Right lobe of liver (tissue), 6 donors: ENCODE measurements at regions not wholly inside any gene's neighbourhood (a gene's known extent, or its start where the extent isn't known, plus 50 kb on each side); places are given as distances from the start of the nearest gene placed in this dataset.

Experiments used
- ATAC-seq, 4 donors: fragments of 200-7000 bp; cut with Tn5 transposase; one replicate each; pipeline ENCODE4 v1.9.1; 2020; ENCODE audit warnings: mild to moderate bottlenecking in 4 of 4, moderate library complexity in 4 of 4
- DNase-seq, 3 donors: peaks; one replicate each; pipeline ENCODE4 v3.0.0-alpha.2; 2020
- H3K27ac ChIP-seq, 3 donors: fragments of 200-600 bp; one replicate each; pipeline ENCODE4 v1.8.0; 2022
- H3K27me3 ChIP-seq, 2 donors: fragments of 200-600 bp; one replicate each; pipeline ENCODE4 v1.8.0; 2022
- H3K36me3 ChIP-seq, 4 donors: fragments of 200-600 bp; sonication (generic) in 1 of 4; one replicate each; pipeline versions ENCODE4 v1.5.1 to v1.8.0; 2017 to 2022; ENCODE audit warnings: control low read depth in 1 of 4
- H3K4me1 ChIP-seq, 4 donors: fragments of 200-600 bp; sonication (generic) in 1 of 4; one replicate each; pipeline versions ENCODE4 v1.5.1 to v1.8.0; 2017 to 2022; ENCODE audit warnings: control low read depth in 1 of 4
- H3K4me3 ChIP-seq, 3 donors: fragments of 200-600 bp; one replicate each; pipeline ENCODE4 v1.8.0; 2022
- H3K9me3 ChIP-seq, 4 donors: fragments of 200-600 bp; sonication (generic) in 1 of 4; one replicate each; pipeline versions ENCODE4 v1.5.1 to v1.8.0; 2017 to 2022; ENCODE audit warnings: control low read depth in 1 of 4
- CTCF ChIP-seq, 4 donors: fragments of 200-600 bp in 3 of 4; fragments of 450-650 bp in 1 of 4; IDR thresholded peaks; one replicate each; pipeline versions ENCODE4 v1.5.1 to v1.8.0; 2016 to 2022; ENCODE audit warnings: antibody characterized with exemption in 4 of 4, mild to moderate bottlenecking in 2 of 4
- POLR2A ChIP-seq: fragments of 450-650 bp; IDR thresholded peaks from one replicate; pipeline ENCODE4 v1.6.1; 2017; ENCODE audit warnings: antibody characterized with exemption, mild to moderate bottlenecking
- WGBS: methylation state at CpG from one replicate; pipeline ENCODE4 v1.1.6; 2018; ENCODE audit warnings: low coverage, low lambda C conversion rate; ENCODE audit not compliant: insufficient coverage; ENCODE audit errors: missing lambda C conversion rate; 5-methylcytosine and 5-hydroxymethylcytosine counted together
- intact Hi-C, 2 donors: fragments of 100-400 bp; cut with DNase I; formaldehyde crosslinking; loops; one replicate each; pipeline versions ENCODE4 v1.11.2 to v1.14.1; 2022
- donor health status: DM: no; HTN: yes; CAD: no.
- donor health status: DM: no; HTN: no; CAD: no.
- donor health status: DM: no; HTN: no; CAD: no.
- donor health status: DM: no; HTN: yes; CAD: no.
- donor health status: DM: no; HTN: yes; CAD: no.

DNA sequence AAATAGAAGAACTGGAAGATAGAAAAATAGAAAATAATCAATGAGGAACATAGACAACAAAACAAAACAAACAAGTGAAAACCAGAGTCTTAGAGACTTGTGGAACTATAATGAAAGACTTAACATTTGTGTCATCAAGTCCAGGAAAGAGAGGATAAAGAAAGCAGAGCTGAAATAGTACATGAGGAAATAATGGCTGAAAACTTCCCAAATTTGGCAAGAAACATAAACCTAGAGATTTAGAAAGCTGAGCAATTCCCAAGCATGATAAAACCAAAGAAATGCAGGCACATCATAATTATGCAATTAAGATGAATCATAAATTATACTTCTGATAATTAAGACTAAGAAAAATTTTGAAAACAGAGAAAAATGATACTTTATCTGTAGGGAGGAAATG is 614.5 kb downstream of the ETS1 start:
- Histone ChIP-seq H3K9me3 (no peaks in the 10 kb centered on the region), H3K36me3 (no peaks in the 10 kb centered on the region), H3K27ac (no peak overlapping the region), H3K4me1 (no peaks in the 10 kb centered on the region), H3K27me3 (no peaks in the 10 kb centered on the region), H3K4me3 (no peak overlapping the region)
- ATAC-seq (no peak), DNase-seq (no peak)
- intact Hi-C loops: no loop called here
- TF ChIP-seq POLR2A: no peak
- TF ChIP-seq CTCF (IDR thresholded peaks at IDR 0.05): no peak

- intact Hi-C loops: no loop called here
- H3K9me3 ChIP-seq: no peaks in the 10 kb centered on the region
- DNase-seq (peak in 1 of 3 donors; percentile 53), ATAC-seq (peak; percentile 75 to 94 (median 86))
- no peaks in the 10 kb centered on the region for H3K4me1 ChIP-seq
- H3K27ac ChIP-seq: no peak overlapping the region
- H3K4me3 ChIP-seq: no peak overlapping the region
- H3K27me3 ChIP-seq: no peaks in the 10 kb centered on the region
- no peaks in the 10 kb centered on the region for H3K36me3 ChIP-seq
- TF ChIP-seq POLR2A (no peak), CTCF (IDR thresholded peaks at IDR 0.05) (no peak)
- WGBS: 49% methylated on average over 4 of the region's 5 CpGs
Measured at GRCh38 chr11:127971448-127971847, 615.9 kb downstream of the ETS1 start.

- TF ChIP-seq CTCF (IDR thresholded peaks at IDR 0.05) (no peak), POLR2A (no peak)
- Histone ChIP-seq H3K36me3 (no peaks in the 10 kb centered on the region), H3K4me3 (no peak overlapping the region), H3K4me1 (no peaks in the 10 kb centered on the region), H3K27ac (no peak overlapping the region), H3K27me3 (no peaks in the 10 kb centered on the region), H3K9me3 (no peaks in the 10 kb centered on the region)
- WGBS: 75% methylated on average over 1 of the region's 1 CpG
- DNase-seq: no peak
- intact Hi-C loops: no loop called here
- ATAC-seq: no peak
Measured at GRCh38 chr11:127966821-127967220, 620.5 kb downstream of the ETS1 start.

DNA sequence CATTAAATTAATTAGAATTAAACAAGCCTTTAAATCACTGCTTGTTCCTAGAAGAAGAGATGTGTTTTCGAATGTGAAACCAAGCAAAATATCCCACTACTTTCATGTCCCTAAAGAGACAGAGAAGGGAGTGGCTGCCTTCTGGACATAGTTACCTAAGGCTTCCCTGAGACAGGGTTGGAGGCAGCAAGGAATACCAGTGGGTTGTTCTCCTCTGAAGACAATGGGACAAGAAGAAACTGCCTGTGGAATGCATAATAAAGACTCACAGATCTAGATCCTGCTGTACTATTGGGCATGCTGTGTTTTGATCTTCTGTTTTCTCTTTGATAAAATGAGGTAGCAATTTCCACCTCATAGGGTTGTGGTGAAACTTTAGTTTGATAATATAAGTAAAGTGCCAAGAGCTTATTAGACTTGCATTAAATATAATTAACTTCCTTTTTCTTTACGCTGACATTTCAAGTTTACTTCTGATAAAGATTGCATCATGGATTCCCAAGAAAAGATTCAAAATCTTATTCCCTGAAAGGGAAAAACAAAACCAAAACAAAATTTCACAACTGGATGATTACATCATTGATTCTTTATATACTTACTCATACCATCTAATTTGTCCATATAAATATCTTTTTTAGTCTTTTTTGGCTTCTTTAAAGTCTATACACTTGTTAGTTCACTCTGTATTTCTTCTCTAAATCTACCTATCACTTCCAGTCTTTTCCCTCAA is 621.3 kb downstream of the ETS1 start:
- Histone ChIP-seq H3K27ac (no peak overlapping the region), H3K4me3 (no peak overlapping the region), H3K9me3 (no peaks in the 10 kb centered on the region), H3K27me3 (no peaks in the 10 kb centered on the region), H3K36me3 (no peaks in the 10 kb centered on the region), H3K4me1 (no peaks in the 10 kb centered on the region)
- no peak for DNase-seq
- TF ChIP-seq CTCF (IDR thresholded peaks at IDR 0.05): no peak
- TF ChIP-seq POLR2A: no peak
- intact Hi-C loops: no loop called here
- 49% methylated on average over 2 of the region's 2 CpGs for WGBS
- ATAC-seq: no peak

DNA sequence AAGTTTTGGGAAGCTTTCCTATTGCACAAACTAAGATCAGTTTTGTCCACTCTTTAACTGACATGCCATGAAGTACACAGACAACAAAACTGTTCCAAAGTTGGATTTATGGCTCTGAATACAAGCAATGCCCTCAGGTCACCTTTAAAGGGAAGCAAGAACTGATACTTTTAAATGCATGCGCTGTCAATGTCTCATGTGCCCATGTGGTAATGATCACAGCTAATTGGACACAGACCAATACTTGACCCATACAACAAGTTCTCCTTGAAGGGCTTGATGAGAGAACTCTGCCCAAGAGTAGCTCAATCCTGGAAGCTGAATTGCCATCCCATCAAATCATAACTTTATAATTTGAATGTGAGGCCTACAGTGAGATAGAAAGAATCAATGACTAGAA is 624.9 kb downstream of the ETS1 start:
- TF ChIP-seq POLR2A (no peak), CTCF (IDR thresholded peaks at IDR 0.05) (no peak)
- Histone ChIP-seq H3K4me1 (no peaks in the 10 kb centered on the region), H3K27ac (no peak overlapping the region), H3K36me3 (no peaks in the 10 kb centered on the region), H3K9me3 (no peaks in the 10 kb centered on the region), H3K4me3 (no peak overlapping the region), H3K27me3 (peaks cover 0 to 4% of the 10 kb centered on the region in 2 donors)
- DNase-seq (no peak), ATAC-seq (no peak)
- intact Hi-C loops: no loop called here
- 89% methylated on average over 1 of the region's 1 CpG for WGBS
